Fibroblast of upper back skin (primary cell): ENCODE measurements at regions not wholly inside any gene's neighbourhood (a gene's known extent, or its start where the extent isn't known, plus 50 kb on each side); places are given as distances from the start of the nearest gene placed in this dataset.
A peak's percentile ranks its signal among the peaks of the same experiment; 100 is the strongest.

Experiments used
- DNase-seq: peaks from one replicate; pipeline ENCODE4 v3.0.0-alpha.2; 2013

DNA sequence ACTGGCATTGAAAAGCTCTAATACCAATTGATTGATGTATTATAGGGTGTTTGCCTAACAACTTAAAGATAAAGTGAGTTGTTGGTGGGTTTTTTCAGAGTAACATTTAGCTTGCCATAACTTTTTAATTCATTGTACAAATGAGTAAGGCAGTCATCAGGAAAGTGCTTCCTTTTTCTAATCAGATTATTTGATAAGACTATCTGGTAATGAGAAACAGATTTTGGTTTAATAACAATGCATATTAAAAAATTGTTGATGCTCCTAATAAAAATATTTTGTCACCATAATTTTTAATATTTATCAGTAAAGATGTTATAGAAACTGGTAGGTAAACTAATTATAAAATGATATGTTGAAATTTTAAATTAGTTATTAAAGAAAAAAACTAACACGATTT, 51.3 kb downstream of the BLTP1 start:
- DNase-seq = no peak

DNA sequence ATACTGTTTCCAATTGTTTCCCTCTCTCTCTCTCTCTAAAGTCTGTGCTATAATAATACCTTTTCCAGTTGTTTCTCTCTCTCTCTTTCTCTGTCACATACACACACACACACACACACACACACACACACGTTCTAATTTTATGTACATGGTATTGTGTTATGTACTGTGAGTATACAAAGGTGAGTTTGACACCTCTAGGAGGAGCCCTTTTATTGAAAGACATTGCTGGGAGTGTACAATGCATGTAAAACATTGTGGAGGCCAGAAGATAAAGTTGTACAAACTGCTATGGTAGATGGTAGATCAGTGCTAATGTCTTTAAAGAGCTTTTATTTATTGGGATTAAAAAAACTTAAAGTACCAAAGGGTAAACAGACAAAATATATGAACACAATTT, 53.6 kb downstream of the BLTP1 start:
- DNase-seq = no peak

DNA sequence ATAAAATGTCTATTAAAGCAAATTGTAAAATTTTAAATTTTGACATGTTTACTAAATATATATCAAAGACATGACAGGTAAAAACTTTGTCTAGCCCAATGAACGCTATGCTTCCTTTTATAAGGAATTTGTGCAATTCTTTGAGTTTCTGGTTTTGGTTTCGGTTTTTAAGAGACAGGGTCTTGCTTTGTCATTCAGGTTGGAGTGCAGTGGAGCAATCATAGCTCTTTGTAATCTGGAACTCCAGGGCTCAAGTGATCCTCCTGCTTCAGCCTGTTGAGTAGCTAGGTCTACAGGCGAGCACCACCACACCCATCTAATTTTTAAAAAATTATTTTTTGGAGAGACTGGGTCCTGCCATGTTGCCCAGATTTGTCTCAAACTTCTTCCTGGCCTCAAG, 60.7 kb downstream of the BLTP1 start:
- DNase-seq = no peak

DNA sequence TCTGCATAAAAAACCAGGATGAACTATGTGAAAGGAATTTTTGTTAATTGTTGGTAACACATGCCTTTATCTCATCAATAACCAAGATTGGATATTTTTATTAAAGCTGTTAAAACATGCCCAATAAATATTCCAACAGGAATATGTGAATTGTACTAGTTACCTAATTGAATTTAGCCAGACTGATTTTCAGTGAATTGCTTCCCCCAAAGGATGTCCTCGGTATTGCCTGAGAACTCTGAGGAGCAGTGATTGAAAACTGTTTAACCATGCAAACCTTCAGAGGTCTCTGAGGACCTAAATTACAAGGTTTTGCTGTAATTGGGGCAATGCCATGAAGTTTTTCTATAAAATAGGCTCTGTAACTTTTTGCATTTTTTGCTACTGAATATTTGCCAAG, 66.6 kb downstream of the BLTP1 start:
- DNase-seq = peak; percentile 20

DNA sequence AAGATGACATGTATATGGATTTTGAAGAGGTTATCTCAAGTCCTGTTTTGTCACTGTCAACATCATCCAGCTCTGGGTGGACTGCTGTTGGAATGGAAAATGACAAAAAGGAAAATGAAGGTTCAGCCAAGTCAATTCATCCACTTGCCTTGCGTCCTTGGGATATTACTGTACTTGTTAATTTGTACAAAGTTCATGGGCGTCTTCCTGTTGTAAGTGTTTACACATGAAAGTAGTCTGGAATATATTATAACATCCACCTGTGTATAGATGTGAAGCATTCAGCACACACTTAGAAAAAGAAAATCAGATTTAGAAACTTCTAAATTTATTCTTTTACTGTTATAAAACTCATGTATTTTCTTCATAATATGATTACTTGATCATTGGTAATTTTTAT, 67.2 kb downstream of the BLTP1 start:
- DNase-seq = no peak

DNA sequence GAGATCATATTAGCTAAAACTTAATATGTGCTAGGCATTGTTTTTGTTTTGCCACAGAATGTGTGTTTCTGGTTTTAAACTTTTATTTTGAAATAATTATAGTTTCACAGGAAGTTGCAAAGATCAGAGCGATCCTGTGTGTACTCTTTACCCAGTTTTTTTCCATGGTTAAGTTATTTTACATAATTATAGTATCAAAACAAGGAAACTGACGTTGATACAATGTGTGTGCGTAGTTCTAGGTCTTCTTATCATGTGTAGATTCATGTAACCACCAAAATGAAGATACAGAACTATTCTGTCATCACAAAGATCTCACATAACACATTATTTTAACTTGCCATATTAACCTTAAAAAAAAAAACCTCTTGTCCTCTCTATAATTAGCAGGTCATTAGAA, 69.2 kb downstream of the BLTP1 start:
- no peak for DNase-seq

DNA sequence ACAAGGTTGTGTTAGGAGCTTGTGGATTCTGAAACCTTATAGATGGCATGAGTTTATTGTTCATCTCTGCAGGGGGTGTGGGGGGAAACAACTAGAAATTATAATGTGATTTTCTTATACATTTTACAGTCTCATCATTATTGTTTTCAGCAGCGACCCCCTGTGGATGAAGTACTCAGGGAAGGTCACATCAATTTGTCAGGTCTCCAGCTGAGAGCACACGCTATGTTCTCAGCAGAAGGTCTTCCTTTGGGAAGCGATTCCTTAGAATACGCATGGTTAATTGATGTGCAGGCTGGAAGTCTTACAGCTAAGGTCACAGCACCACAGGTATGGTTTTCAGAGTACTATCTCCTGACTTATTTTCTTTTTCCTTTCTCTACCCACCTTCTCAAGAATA, 72.2 kb downstream of the BLTP1 start:
- peak; percentile 35 for DNase-seq

DNA sequence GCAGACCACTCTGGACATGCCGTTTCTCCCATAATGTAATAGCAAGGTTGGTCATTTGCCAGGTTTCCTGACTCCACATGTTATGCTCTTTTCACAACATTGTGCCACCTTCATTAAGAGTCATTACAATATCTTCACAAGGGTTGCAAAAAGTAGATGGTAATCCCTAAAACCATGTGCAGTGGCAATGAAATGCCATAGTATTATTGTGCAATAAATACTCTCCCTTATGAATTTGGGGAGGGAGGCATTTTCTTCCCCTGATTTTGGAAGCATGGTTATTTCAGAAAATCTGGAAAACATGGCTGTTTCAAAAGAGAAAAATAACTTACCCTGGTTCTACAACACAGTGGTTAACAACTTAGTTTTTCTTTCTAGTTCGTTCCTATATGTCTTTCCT, 75.1 kb downstream of the BLTP1 start:
- DNase-seq = no peak

DNA sequence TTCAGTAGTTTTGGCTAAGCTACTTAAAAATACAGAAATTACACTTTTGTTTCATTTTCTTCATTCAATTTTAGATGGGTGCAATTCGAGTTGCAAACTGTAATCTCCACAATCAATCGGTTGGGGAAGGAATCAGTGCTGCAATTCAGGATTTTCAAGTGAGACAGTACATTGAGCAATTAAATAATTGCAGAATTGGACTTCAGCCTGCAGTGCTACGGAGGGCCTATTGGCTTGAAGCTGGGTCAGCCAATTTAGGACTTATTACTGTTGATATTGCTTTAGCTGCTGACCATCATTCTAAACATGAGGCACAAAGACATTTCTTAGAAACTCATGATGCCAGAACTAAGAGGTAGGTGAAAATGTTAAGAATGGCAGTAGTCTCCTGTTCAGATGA, 77.7 kb downstream of the BLTP1 start:
- DNase-seq = no peak

DNA sequence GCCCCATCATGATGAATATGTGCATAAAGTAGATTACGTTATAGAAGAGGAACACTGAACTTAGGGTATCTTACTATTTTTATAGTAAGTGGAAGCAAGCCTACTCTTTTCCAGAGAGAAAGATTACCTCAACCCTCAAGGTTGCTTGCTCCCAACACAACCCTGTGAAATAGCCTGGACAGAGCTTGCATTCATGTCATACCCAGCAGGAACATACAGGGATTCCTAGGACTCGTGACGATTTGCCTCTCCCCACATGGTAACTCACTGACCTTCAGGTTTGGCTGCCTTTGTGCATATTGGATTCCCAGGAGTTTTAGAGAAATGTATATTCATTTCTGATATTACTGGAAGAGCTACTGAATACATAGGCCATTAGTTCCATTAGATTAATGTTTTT, 80.5 kb downstream of the BLTP1 start:
- DNase-seq = no peak

DNA sequence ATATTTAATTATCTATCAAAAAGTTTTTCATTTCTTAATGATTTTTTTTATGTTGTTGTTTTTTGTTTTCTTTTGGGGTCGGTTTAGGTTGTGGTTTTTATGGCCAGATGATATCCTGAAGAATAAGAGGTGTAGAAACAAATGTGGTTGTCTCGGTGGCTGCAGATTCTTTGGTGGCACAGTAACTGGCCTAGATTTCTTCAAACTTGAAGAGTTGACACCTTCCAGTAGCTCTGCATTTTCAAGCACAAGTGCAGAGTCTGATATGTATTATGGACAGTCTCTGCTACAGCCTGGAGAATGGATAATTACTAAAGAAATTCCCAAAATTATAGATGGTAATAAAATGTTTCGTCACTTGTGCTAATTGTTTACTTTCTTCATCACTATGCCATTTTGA, 82.6 kb downstream of the BLTP1 start:
- DNase-seq = no peak

DNA sequence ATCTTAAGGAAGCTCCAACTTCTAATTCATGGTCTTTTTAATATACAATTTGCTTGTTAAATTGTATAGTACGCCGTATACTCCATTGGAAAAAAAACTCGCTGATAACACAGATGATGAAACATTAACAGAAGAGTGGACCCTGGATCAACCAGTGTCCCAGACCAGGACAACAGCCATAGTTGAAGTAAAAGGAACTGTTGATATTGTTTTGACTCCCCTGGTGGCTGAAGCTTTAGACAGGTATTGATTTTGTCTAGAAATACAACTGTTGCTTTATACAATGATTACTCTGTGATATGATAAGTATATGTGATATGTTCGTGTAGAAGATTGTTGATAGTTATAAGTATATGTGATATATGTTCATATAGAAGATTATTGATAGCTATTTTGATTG, 91.7 kb downstream of the BLTP1 start:
- no peak for DNase-seq

DNA sequence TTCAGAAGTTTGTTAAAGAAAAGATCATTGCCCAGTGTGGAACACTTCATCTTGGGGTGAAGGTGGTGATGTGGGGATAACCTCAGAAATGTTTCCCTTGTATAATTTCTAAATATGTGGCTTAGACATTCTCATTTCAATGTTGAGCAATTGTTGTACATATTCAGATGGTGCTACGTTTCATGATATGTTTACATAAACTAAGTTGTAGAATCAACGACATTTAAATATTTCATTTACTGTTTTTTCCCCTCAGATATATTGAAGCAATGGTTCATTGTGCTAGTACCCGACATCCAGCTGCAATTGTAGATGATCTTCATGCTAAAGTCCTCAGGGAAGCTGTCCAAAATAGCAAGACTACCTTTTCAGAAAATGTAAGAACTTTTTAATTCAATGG, 92.6 kb downstream of the BLTP1 start:
- no peak for DNase-seq

DNA sequence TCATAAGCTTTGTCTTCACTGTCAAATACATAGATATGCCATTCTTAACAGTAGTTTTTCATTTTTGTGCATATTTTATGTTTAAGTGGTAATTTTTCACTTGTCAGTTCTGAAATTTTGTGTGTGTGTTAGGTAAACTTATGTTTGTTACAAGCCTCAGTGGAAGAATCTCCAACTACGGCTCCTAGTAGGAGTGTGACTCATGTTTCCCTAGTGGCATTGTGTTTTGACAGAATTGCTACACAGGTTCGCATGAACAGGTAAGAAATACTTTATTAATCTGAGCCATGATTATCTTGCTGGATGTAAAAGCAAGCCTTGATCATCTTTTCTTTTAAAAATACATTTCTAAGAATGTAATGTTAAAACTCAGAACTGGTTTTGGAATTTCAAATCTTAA, 94.4 kb downstream of the BLTP1 start:
- no peak for DNase-seq

DNA sequence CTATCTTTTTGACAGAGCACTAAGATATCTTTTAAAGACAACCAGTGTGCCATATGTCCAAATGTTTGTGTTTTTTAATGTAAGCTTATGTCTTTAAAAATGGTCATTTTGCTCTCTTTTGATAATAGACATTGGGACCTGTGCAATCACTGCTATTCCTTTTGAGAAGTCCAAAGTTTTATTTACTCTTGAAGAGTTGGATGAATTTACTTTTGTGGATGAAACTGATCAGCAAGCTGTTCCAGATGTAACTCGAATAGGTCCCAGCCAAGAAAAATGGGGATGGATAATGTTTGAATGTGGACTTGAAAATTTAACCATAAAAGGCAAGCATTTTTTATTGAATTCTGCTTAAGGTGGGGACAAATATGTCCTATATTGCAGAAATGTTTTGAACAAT, 97.2 kb downstream of the BLTP1 start:
- DNase-seq = no peak

DNA sequence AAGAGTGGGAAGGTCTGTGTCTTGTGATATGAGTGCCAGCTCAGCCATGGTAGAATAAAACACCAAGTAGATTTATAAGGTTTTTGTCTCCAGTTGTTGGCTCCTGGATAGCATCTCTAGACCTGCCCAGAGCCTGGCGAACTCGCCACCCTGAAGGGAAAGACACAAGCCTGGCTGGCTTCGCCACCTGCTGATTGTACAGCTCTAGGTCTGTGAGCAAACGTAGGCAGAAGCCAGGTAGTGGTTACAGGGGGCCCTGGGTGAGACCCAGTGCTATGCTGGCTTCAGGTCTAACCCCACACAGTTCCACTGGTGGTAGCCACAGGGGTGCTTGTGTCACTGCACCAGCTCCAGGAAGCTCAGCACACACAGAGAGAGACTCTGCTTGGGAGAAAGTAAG, 100.5 kb downstream of the BLTP1 start:
- DNase-seq = no peak

DNA sequence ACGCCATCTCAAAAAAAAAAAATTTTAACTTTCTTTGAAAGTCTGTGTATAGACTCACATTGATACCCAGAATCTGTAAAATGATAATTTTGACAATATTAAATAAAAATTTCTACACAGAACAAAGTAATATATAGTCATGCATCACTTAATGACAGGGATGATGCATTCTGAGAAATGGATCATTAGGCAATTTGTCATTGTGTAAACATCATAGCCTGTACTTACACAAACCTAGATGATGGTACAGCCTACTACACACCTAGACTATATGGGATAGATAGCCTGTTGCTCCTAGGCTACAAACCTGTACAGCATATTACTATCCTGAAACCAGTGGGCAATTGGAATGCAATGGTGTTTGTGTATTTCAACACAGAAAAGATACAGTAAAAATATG, 107.7 kb downstream of the BLTP1 start:
- no peak for DNase-seq

DNA sequence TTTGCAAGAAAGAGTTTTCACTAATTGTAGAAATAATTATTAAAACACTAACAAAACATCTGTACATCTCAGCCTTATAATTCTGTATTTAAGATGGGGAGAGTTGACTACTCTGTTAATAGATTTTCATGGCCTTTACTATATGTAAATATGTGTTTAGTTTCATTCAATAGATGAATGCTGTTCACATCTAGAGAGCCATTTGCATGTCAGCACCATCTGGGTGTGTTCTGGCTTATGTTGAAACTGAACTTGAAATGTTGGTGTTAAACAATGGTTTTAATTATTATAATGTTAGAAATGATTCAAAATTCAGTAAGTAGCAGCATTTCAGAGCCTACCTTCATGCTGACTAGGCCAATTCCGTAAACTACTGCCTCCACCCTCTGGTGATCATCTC, 102.5 kb upstream of the ADAD1 start:
- no peak for DNase-seq

DNA sequence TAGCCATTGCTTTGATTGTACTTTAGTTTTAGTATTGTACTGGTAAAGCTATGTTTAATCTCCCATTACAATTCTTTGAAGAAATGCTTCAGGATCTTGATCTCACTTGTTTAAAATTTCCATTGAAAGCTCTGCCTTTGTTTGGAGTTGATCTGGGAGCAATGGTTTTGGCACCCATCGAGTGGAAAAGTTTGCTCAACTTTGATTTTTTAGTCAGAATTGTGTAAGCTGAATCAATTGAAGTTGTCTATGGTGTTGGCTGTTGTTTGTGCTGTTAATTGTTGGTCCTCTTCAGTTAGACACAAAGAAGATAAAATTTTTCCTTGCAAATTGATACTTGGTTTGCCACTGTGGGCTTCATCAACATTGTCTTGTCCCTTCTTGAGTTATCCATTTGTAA, 99.8 kb upstream of the ADAD1 start:
- no peak for DNase-seq

DNA sequence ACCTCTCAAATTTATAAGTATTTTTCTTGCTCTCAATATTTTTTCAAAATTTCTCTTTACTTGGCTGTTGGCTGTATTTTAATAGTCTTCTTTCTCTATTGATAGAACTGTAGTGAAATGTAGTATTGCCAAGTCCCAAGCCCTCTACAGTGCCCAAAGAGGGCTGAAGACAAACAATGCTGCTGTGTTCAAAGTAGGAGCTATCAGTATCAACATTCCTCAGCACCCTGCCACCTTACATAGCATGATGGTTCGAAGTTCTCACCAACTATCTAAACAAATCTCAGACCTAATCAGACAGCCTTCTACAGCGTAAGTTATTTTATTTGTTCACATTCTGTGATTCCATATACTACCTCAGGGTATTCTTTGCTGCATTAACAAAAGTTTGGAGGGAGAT, 99.1 kb upstream of the ADAD1 start:
- DNase-seq = no peak

DNA sequence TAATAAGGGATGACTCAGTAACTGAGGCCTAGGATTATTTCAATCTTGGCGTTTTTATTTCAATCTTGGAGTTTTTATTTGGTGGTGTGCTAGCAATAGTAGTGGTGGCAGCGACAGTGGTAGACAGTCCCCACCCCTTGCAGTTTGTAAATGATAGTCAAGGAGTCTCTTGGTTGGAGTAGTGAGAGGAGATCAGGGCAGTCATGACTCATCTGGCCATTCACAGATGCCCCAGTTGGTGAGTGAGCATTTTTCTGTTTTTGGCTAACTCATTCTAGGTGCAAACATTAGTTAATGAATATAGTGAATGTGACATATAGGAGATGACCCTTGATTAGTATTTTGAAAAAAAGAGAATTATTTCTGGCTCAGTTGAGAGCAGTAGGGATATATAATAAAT, 93.5 kb upstream of the ADAD1 start:
- DNase-seq = peak; percentile 7

DNA sequence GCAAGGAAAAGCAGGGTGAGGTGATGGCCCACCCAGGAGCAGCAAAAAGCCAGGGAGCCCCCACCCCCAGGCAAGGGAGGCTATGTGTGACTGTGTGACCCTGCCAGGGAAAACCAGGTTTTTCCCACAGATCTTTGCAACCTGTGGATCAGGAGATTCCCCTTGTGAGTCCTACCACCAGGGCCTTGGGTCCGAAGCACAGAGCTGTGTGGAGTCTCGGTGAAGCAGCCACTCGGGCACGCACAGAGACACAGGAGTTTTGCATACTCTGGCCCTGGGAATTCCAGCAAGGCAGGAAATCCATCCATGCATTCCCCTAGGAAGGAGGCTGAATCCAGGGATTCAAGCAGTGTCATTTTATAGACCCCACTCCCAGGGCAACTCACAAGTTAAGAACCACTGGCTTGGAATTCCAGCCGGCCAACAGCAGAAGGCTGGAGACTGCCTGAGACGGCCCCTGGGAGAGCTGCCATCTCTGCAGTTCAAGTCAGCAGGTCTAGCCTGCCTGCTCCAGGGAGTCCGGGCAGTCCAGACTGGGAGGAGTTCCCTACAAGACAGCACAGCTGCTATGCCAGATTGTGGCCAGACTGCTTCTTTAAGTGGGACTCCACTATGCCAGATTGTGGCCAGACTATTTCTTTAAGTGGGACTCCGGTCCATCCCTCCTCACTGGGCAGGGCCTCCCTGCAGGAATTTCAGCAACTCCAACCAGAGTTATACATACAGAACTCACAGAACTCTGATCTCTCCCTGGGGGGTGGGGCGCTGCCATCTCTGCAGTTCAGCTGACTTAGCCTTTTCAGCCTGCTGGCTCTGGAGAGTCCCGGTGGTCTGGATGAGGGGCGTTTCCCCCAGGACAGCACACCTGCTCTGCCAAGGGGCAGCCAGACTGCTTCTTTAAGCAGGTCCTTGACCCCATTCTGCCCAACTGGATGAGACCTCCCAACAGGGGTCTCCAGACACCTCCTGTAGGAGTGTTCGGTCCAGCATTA, 85.1 kb upstream of the ADAD1 start:
- peak; percentile 11 for DNase-seq

DNA sequence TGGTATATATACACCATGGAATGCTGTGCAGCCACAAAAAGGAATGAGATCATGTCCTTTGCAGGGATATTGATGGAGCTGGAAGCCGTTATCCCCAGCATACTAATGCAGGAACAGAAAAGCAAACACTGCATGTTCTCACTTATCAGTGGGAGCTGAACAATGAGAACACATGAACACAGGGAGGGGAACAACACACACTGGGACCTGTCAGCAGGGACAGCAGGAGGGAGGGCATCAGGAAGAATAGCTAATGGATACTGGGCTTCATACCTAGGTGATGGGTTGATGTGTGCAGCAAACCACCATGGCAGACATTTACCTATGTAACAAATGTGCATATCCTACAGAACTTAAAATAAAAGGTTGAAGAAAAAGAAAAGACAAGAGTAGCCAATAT, 81.1 kb upstream of the ADAD1 start:
- DNase-seq = no peak

DNA sequence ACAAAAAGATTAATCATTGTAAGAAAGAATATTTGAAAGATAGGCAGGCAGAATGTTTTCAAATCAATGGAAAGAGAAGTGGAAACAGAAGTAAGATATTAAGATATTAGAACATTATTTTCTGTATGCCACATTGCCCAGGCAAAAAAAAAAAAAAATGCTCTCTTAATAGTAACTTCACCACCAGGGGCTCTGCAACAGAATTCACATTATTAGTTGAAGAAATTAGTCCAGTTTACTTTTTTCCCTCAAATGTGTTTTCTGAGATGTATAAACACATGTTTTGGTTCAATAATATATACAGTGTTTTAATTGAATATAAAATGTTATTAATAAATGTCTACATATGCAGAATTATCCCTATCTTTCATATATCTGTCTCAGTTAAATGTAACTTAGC, 78.0 kb upstream of the ADAD1 start:
- DNase-seq = no peak

DNA sequence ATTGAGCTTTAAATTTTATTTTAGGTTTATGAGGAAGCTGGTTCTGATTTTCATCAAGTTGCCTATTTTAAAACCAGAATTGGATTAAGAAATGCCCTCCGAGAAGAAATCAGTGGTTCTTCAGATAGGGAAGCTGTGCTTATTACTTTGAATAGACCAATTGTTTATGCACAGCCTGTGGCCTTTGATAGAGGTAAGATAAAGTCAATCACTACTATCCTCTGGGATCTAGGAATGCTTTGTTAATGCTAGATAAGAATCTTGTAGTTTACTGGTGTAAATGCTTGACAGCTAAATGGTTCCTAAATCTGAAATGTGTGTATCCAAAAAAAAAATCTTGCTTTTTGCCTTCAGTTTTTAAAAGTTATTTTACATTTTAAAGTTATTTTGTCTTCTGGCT, 73.0 kb upstream of the ADAD1 start:
- DNase-seq = no peak
